PC-3 (cell line): ENCODE measurements at regions not wholly inside any gene's neighbourhood (a gene's known extent, or its start where the extent isn't known, plus 50 kb on each side); places are given as distances from the start of the nearest gene placed in this dataset.

ENCODE experiments used
- ATAC-seq: fragments of 200-7000 bp; cut with Tn5 transposase; 2 replicates; pipeline ENCODE4 v1.9.1; 2020; ENCODE audit warnings: mild to moderate bottlenecking, moderate library complexity
- BruUV-seq: library from RNA; stranded (reverse); fragments of 400-500 nt; replicated peaks from 2 replicates; lab custom pipeline; 2021; lab: Mats Ljungman, UMichigan
- CTCF ChIA-PET: fragments of 300-600 bp; sonication (Branson Sonifier 250); formaldehyde crosslinking; loops from one replicate; lab custom pipeline; 2022; ENCODE audit warnings: antibody characterized with exemption; lab: Charles Lee
- POLR2A ChIA-PET: fragments of 300-600 bp; sonication (Branson Sonifier 250); formaldehyde crosslinking; loops from one replicate; lab custom pipeline; 2022; ENCODE audit warnings: antibody characterized with exemption; ENCODE audit not compliant: unreplicated experiment; lab: Charles Lee
- DNase-seq: peaks from one replicate; pipeline ENCODE4 v3.0.0-alpha.2; 2015
- H2AFZ ChIP-seq: fragments of 300-600 bp; sonication (generic); 2 replicates; pipeline ENCODE4 v1.6.0; 2016; ENCODE audit warnings: antibody characterized with exemption, low read length
- H3F3A ChIP-seq: fragments of 300-600 bp; sonication (generic); one replicate; pipeline ENCODE4 v1.6.0; 2017; ENCODE audit warnings: antibody characterized with exemption, low read length, control low read depth, mild to moderate bottlenecking; ENCODE audit not compliant: unreplicated experiment
- H3K27ac ChIP-seq: fragments of 300-600 bp; sonication (generic); 2 replicates; pipeline ENCODE4 v1.5.1; 2016; ENCODE audit warnings: mild to moderate bottlenecking, low read length
- H3K27me3 ChIP-seq: fragments of 300-600 bp; sonication (generic); 2 replicates; pipeline ENCODE4 v1.6.1; 2016; ENCODE audit warnings: low read length, mixed read lengths
- H3K36me3 ChIP-seq: fragments of 300-600 bp; sonication (generic); 2 replicates; pipeline ENCODE4 v1.6.1; 2016; ENCODE audit warnings: low read depth, mixed run types, low read length, mixed read lengths
- H3K4me1 ChIP-seq: fragments of 300-600 bp; sonication (generic); 2 replicates; pipeline ENCODE4 v1.5.1; 2016; ENCODE audit warnings: low read length; ENCODE audit not compliant: insufficient read depth
- H3K4me2 ChIP-seq: fragments of 300-600 bp; sonication (generic); 2 replicates; pipeline ENCODE4 v1.6.0; 2016; ENCODE audit warnings: low read length
- H3K4me3 ChIP-seq: fragments of 300-600 bp; sonication (generic); 2 replicates; pipeline ENCODE4 v1.5.1; 2016; ENCODE audit warnings: mild to moderate bottlenecking, low read length, mixed read lengths
- H3K79me2 ChIP-seq: fragments of 300-600 bp; sonication (generic); 2 replicates; pipeline ENCODE4 v1.6.1; 2017; ENCODE audit warnings: low read length, mixed read lengths
- H3K9ac ChIP-seq: fragments of 300-600 bp; sonication (generic); 2 replicates; pipeline ENCODE4 v1.6.0; 2016; ENCODE audit warnings: mild to moderate bottlenecking, low read length
- H3K9me2 ChIP-seq: fragments of 300-600 bp; sonication (generic); replicated peaks from 2 replicates; pipeline ENCODE4 v1.6.1; 2016; ENCODE audit warnings: mixed run types, low read length, mixed read lengths
- H3K9me3 ChIP-seq: fragments of 300-600 bp; sonication (generic); 2 replicates; pipeline ENCODE4 v1.6.1; 2016; ENCODE audit warnings: low read length, mixed read lengths
- H4K20me1 ChIP-seq: fragments of 300-600 bp; sonication (generic); 2 replicates; pipeline ENCODE4 v1.6.1; 2016; ENCODE audit warnings: low read length, mixed read lengths
- EZH2 ChIP-seq: fragments of 300-600 bp; sonication (generic); IDR thresholded peaks from one replicate; pipeline ENCODE4 v1.6.1; 2017; ENCODE audit warnings: antibody characterized with exemption, mild to moderate bottlenecking, low read length; ENCODE audit not compliant: unreplicated experiment
- EZH2phosphoT487 ChIP-seq: fragments of 300-600 bp; sonication (generic); IDR thresholded peaks from 2 replicates; pipeline ENCODE4 v1.6.1; 2018; ENCODE audit warnings: mild to moderate bottlenecking, antibody characterized with exemption, low read length, borderline replicate concordance
- intact Hi-C: fragments of 100-400 bp; cut with micrococcal nuclease; formaldehyde crosslinking; loops from 2 replicates; pipeline ENCODE4 v1.9.0; 2023
- TF ChIP-seq, protein P1 (sequence below): fragments of 300-600 bp; sonication (generic); conservative IDR thresholded peaks from 2 replicates; pipeline ENCODE4 v1.5.1; 2017; ENCODE audit warnings: antibody characterized with exemption, low read depth, mild to moderate bottlenecking, low read length

DNA sequence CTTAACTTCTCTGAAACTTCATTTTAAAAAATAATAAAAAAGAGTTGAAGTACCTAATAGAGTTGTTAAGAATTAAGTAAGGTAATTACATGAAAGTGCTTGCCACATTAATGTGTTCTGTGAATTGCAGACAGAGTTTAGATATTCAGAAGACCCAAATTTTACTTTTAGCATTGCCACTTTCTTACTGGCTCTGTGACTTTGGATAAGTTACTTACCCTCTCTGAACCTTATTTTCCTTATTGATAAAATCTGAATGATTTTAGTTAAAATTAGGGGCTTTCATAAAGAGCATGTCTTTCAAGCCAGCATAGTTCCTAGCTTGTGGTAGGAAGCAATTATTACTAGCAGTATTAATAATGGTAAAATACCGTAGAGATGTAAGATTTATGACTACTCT lies 101.2 kb upstream of the CREB1 start:
- Histone ChIP-seq H4K20me1 (no peaks in the 10 kb centered on the region), H3K9me3 (no peaks in the 10 kb centered on the region), H3K9me2 (no peaks in the 10 kb centered on the region), H3K4me3 (no peak overlapping the region), H3K4me1 (no peaks in the 10 kb centered on the region), H2AFZ (no peak overlapping the region), H3F3A (no peaks in the 10 kb centered on the region), H3K79me2 (no peaks in the 10 kb centered on the region), H3K36me3 (no peaks in the 10 kb centered on the region), H3K9ac (no peak overlapping the region), H3K27me3 (no peaks in the 10 kb centered on the region), H3K27ac (no peak overlapping the region), H3K4me2 (no peak overlapping the region)
- DNase-seq (no peak), ATAC-seq (no peak)
- ChIA-PET CTCF (no interaction called here), POLR2A (no interaction called here)
- TF ChIP-seq EZH2phosphoT487 (no peak), EZH2 (no peak)
- TF ChIP-seq, protein P1, sequence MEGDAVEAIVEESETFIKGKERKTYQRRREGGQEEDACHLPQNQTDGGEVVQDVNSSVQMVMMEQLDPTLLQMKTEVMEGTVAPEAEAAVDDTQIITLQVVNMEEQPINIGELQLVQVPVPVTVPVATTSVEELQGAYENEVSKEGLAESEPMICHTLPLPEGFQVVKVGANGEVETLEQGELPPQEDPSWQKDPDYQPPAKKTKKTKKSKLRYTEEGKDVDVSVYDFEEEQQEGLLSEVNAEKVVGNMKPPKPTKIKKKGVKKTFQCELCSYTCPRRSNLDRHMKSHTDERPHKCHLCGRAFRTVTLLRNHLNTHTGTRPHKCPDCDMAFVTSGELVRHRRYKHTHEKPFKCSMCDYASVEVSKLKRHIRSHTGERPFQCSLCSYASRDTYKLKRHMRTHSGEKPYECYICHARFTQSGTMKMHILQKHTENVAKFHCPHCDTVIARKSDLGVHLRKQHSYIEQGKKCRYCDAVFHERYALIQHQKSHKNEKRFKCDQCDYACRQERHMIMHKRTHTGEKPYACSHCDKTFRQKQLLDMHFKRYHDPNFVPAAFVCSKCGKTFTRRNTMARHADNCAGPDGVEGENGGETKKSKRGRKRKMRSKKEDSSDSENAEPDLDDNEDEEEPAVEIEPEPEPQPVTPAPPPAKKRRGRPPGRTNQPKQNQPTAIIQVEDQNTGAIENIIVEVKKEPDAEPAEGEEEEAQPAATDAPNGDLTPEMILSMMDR, result no peak
- no TSS peak for BruUV-seq
- intact Hi-C loops, result no loop called here

DNA sequence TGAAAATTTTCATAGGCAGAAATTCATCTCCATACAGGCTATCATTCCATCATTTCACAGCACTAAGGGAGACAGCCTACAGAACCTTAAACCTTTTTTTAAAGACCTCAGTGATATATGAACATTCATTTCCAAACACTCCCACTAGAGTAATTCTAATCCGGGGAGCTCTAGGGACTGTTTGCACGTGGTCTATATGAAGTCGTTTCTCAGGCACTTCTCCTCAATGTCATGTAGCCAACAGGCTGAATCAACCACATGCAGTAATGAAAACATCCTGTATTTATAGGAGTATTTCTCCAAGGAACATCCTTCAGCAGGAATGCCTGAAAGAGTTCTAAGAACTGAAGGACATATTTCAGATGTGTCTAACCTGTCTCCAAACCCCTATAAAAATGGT lies 97.3 kb upstream of the CREB1 start:
- Histone ChIP-seq H3K36me3 (no peaks in the 10 kb centered on the region), H4K20me1 (no peaks in the 10 kb centered on the region), H3K4me1 (no peaks in the 10 kb centered on the region), H3K27ac (no peak overlapping the region), H3K9me2 (no peaks in the 10 kb centered on the region), H3K9ac (no peak overlapping the region), H3K79me2 (no peaks in the 10 kb centered on the region), H2AFZ (no peak overlapping the region), H3K27me3 (no peaks in the 10 kb centered on the region), H3K9me3 (no peaks in the 10 kb centered on the region), H3K4me2 (no peak overlapping the region), H3K4me3 (no peak overlapping the region), H3F3A (no peaks in the 10 kb centered on the region)
- TF ChIP-seq EZH2 (no peak), EZH2phosphoT487 (no peak)
- TF ChIP-seq, protein P1, result no peak
- ChIA-PET POLR2A (interaction anchor here (0.6 kb wide), 1 partner anchor 602 kb away, joined by 5 read pairs; no protein-coding TSS in a partner anchor), CTCF (no interaction called here)
- no TSS peak for BruUV-seq
- no peak for DNase-seq
- no peak for ATAC-seq
- intact Hi-C loops, result no loop called here

DNA sequence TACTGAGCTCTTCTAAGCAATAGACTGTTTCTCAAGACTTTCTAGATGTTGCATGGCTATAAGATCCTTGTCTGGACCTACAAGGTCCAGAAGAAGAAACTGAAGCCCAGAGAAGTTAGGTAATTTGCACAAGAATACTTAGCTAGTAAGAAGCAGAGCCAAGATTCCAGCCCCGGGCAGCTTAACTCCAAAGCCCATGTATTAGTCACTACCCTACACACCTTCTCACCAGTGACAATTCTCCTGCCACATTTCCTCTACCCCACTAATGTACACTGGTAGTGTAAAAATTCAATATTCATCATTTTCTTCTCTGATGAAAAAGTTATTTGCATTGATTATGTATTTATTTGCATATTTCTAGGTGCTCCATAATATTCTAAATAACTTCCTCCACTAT lies 95.5 kb upstream of the CREB1 start:
- no peaks in the 10 kb centered on the region for H4K20me1 ChIP-seq
- H3K4me3 ChIP-seq, result no peak overlapping the region
- ChIA-PET CTCF (no interaction called here), POLR2A (no interaction called here)
- ATAC-seq, result no peak
- intact Hi-C loops, result no loop called here
- no peaks in the 10 kb centered on the region for H3K79me2 ChIP-seq
- no TSS peak for BruUV-seq
- H3K27me3 ChIP-seq, result no peaks in the 10 kb centered on the region
- no peaks in the 10 kb centered on the region for H3K9me2 ChIP-seq
- no peaks in the 10 kb centered on the region for H3F3A ChIP-seq
- H3K36me3 ChIP-seq, result no peaks in the 10 kb centered on the region
- H3K9ac ChIP-seq, result no peak overlapping the region
- H3K9me3 ChIP-seq, result no peaks in the 10 kb centered on the region
- H3K4me1 ChIP-seq, result no peaks in the 10 kb centered on the region
- H3K27ac ChIP-seq, result no peak overlapping the region
- DNase-seq, result no peak
- no peak overlapping the region for H2AFZ ChIP-seq
- no peak overlapping the region for H3K4me2 ChIP-seq
- TF ChIP-seq EZH2 (no peak), EZH2phosphoT487 (no peak)
- TF ChIP-seq, protein P1, result no peak
